Left renal cortex interstitium (tissue), 4 donors: ENCODE measurements at regions not wholly inside any gene's neighbourhood (a gene's known extent, or its start where the extent isn't known, plus 50 kb on each side); places are given as distances from the start of the nearest gene placed in this dataset.
"Not testable (repeated sequence)": the region's sequence is repeated elsewhere in the genome, so short reads cannot be mapped to it uniquely, and the experiment has no call there.

Source experiments
- DNase-seq, 4 donors: peaks; one replicate each; pipeline ENCODE4 v3.0.0-alpha.2; 2013; ENCODE audit warnings: low read depth in 4 of 4, low spot score in 2 of 4, missing footprints in 1 of 4

- no peak for DNase-seq
Observed at GRCh38 chrX:42175843-42176242, 252.5 kb upstream of the CASK start.

- not testable (repeated sequence) for DNase-seq
Observed at GRCh38 chrX:42157923-42158322, 234.6 kb upstream of the CASK start.

- DNase-seq, result no peak
Observed at GRCh38 chrX:42151808-42152207, 228.5 kb upstream of the CASK start.

GRCh38 chrX:42149765-42150164 is 226.4 kb upstream of the CASK start:
- no peak for DNase-seq

GRCh38 chrX:42149281-42149680 is 225.9 kb upstream of the CASK start:
- DNase-seq, result no peak

- DNase-seq, result peak; percentile 37 to 48 (median 40)
Observed at GRCh38 chrX:42143866-42144592, 220.7 kb upstream of the CASK start.

- DNase-seq, result no peak
Observed at GRCh38 chrX:42140320-42140719, 217.0 kb upstream of the CASK start.

GRCh38 chrX:42135583-42136228 is 212.4 kb upstream of the CASK start:
- DNase-seq, result no peak

- DNase-seq, result no peak
Observed at GRCh38 chrX:42131856-42132255, 208.5 kb upstream of the CASK start.

GRCh38 chrX:42129022-42129940 is 205.9 kb upstream of the CASK start:
- no peak for DNase-seq

- no peak for DNase-seq
Observed at GRCh38 chrX:42128587-42128986, 205.2 kb upstream of the CASK start.

- no peak for DNase-seq
Observed at GRCh38 chrX:42128020-42128419, 204.7 kb upstream of the CASK start.

GRCh38 chrX:42127563-42127962 is 204.2 kb upstream of the CASK start:
- DNase-seq, result no peak

- no peak for DNase-seq
Observed at GRCh38 chrX:42123369-42123768, 200.0 kb upstream of the CASK start.

GRCh38 chrX:42119076-42119475 is 195.7 kb upstream of the CASK start:
- DNase-seq, result no peak

GRCh38 chrX:42117318-42117717 is 194.0 kb upstream of the CASK start:
- no peak for DNase-seq

GRCh38 chrX:42109428-42109827 is 186.1 kb upstream of the CASK start:
- no peak for DNase-seq

- no peak for DNase-seq
Observed at GRCh38 chrX:42107495-42108488, 184.4 kb upstream of the CASK start.

- no peak for DNase-seq
Observed at GRCh38 chrX:42106556-42106955, 183.2 kb upstream of the CASK start.

- no peak for DNase-seq
Observed at GRCh38 chrX:42102586-42103282, 179.4 kb upstream of the CASK start.
